GM03348 (cell line): ENCODE measurements at regions not wholly inside any gene's neighbourhood (a gene's known extent, or its start where the extent isn't known, plus 50 kb on each side); places are given as distances from the start of the nearest gene placed in this dataset.

Experiments used
- DNase-seq: peaks from one replicate; pipeline ENCODE4 v3.0.0; 2012; ENCODE audit warnings: low spot score

GRCh38 chr4:176507845-176508533, 188.2 kb downstream of the SPCS3 start:
- no peak for DNase-seq

- no peak for DNase-seq
Observed at GRCh38 chr4:176508780-176509331, 189.1 kb downstream of the SPCS3 start.

- DNase-seq: no peak
Observed at GRCh38 chr4:176525576-176525975, 205.8 kb downstream of the SPCS3 start.

GRCh38 chr4:176526704-176527103, 206.9 kb downstream of the SPCS3 start:
- DNase-seq: no peak

GRCh38 chr4:176529574-176529973, 209.8 kb downstream of the SPCS3 start:
- DNase-seq: no peak

- no peak for DNase-seq
Observed at GRCh38 chr4:176533159-176533558, 213.4 kb downstream of the SPCS3 start.

- peak; percentile 50 for DNase-seq
Observed at GRCh38 chr4:176534566-176534965, 214.8 kb downstream of the SPCS3 start.

- DNase-seq: peak; percentile 79
Observed at GRCh38 chr4:176538217-176538925, 218.6 kb downstream of the SPCS3 start.

- no peak for DNase-seq
Observed at GRCh38 chr4:176539091-176539784, 219.5 kb downstream of the SPCS3 start.

- no peak for DNase-seq
Observed at GRCh38 chr4:176539785-176540175, 220.0 kb downstream of the SPCS3 start.

- no peak for DNase-seq
Observed at GRCh38 chr4:176540814-176541213, 221.0 kb downstream of the SPCS3 start.

GRCh38 chr4:176545872-176546271, 226.1 kb downstream of the SPCS3 start:
- DNase-seq: no peak

- DNase-seq: peak; percentile 54
Observed at GRCh38 chr4:176546975-176547374, 227.2 kb downstream of the SPCS3 start.

GRCh38 chr4:176548571-176548970, 228.8 kb downstream of the SPCS3 start:
- DNase-seq: peak; percentile 5

GRCh38 chr4:176549161-176549865, 229.5 kb downstream of the SPCS3 start:
- DNase-seq: no peak

- DNase-seq: no peak
Observed at GRCh38 chr4:176558661-176559060, 234.1 kb downstream of the VEGFC start.

- no peak for DNase-seq
Observed at GRCh38 chr4:176561368-176561767, 231.4 kb downstream of the VEGFC start.

GRCh38 chr4:176563591-176563990, 229.1 kb downstream of the VEGFC start:
- DNase-seq: peak; percentile 13

GRCh38 chr4:176565049-176565448, 227.7 kb downstream of the VEGFC start:
- no peak for DNase-seq

- DNase-seq: no peak
Observed at GRCh38 chr4:176566769-176567168, 226.0 kb downstream of the VEGFC start.

- DNase-seq: no peak
Observed at GRCh38 chr4:176568238-176568637, 224.5 kb downstream of the VEGFC start.

GRCh38 chr4:176569301-176569700, 223.4 kb downstream of the VEGFC start:
- no peak for DNase-seq
